ENCODE measurements at regions not wholly inside any gene's neighbourhood (a gene's known extent, or its start where the extent isn't known, plus 50 kb on each side); places are given as distances from the start of the nearest gene placed in this dataset.

DNA sequence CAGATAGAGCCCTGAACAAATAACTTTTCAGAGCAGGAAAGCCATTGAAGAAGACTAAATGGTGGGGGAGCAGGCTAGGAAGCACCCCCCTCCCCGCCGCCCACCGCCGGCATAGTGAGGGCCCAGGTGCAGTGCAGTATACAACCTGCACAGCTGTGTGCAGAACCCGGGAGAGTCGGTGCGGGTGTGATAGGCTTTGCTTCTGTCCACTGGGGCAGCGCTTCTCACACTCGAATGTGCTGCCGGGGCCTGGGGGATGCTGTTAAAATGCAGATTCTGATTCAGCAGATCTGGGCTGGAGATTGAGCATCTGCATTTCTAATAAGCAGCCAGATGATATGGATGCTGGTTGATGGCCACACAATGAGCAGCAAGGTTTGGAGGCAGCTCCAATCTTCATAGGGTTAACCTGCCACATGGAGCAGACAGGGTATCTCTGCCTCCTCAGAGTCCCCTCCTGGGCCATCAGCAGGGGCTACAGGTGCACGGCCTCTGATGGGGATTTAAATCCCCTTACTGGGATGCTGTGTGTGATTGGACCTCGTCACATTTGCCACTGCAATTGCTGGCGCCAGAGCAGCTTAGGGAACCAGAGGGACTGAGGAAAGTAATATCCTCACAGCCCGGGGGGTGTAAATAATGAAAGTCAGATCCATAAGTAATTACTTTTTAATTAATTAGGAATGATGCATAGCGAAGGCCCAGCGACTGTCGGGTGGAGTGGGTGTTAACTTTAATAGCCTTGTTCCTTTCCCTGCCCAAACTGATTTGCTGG, 172.0 kb upstream of the RPL38 start:
- no peak for DNase-seq

DNA sequence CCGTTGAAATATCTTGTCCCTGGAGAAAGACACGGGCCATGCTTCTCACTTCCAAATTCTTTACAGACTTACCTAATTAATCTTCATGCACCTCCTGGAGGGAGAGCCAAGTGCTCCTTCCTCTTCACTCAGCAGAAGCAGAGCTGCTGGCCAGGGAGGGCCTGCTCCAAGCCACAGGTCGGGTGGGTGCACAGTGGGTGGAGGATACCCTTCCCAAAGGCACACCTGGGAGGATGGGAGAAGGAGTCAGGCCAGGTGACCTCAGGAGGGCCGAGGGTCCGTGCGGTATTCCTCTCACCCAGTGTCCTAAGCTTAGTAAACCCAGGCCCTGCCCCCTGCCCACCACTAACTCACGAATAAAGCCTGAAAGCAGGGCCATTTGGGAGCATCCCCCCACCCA, 171.3 kb upstream of the RPL38 start:
- no peak for DNase-seq

DNA sequence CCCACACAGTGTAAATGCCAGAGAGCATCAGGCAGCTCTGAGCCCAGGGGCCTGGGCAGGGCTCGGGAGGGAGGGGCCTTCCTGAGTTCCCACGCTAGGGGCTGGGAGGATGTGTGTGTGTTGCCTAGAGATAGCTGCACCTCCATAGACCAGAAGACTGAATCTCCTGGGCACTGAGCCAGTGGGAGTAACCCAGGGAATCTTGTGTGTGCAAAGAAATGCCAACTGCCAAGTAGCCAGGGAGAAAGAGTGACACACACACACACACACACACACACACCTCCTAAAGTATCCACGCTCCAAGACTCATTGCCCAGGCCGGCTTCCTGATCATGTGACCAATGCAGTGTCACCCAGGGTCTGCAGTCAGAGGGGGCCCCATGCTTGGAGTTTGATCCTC, 166.2 kb upstream of the RPL38 start:
- no peak for DNase-seq

DNA sequence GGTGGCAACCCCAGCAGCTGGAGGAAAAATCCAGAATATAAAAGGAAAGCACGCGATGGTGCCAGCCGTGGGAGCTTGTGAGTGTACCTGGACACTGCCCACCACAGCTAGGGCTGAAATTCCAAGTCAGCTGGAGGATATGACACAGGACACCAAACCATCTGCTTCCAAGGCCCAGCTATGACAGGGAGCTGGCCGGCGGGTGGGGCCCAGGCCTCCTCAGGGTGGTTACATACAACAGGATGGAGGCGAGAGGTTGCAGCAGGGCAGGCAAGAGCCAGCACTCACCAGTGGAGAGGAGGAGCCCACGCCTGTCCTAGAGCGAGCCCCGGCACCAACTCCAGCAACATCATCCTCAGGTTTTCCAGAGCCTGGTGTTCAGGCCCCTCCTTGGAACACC, 163.2 kb upstream of the RPL38 start:
- no peak for DNase-seq

DNA sequence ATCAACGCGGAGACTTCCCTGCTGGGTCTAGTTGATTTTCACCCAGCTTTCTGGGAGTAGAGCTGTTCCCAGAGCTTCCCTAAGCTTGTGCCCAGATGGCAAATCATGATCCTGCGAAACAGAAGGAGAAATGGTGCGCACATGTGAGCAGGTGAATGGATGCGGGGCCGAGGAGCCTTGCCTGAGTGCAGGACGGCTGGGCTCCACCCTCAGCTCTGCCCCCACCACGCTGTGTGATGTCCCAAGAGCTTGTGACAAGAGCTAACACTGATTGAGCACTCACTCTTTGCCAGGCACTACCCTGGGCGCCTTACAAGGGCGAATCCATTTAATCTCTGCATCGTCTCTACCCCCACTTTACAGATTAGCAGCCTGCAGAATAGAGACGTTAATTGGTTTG, 162.7 kb upstream of the RPL38 start:
- DNase-seq, result no peak

DNA sequence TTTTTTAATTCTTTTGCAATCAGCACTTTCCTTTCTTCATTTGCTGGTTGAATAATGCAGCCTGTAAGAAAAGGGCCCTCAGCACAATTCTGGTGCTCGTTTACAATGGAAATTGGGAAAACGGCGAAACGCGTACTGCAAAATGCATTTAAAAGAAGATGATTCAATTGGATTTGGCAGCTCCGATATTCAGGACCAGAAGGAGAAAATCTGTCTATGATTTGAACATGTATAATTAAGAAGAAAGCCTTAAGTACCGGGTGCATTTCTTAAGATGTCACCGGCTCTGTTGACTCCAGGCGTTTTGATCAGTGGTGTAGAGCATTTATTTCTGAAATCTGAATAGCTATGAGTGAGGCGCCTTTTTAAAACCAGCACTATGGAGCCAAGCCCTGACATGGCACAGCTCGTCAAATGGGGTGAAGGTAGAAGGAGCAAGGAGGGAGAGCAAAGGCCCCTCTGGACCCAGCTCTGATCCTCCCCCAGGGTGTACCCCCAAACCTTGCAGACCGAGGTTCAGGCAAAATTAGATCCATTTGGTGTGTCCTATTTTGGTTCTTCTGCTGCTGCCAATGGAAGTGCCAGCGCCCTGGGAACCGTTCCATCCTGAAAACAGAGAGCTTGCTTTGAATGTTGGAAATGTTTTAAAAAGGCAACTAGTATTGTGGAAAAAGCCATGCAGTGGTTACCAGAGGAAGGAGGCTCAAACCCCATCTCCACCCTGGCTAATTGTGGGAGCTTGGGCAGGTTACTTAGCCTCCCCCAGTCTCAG, 161.4 kb upstream of the RPL38 start:
- DNase-seq, result no peak

DNA sequence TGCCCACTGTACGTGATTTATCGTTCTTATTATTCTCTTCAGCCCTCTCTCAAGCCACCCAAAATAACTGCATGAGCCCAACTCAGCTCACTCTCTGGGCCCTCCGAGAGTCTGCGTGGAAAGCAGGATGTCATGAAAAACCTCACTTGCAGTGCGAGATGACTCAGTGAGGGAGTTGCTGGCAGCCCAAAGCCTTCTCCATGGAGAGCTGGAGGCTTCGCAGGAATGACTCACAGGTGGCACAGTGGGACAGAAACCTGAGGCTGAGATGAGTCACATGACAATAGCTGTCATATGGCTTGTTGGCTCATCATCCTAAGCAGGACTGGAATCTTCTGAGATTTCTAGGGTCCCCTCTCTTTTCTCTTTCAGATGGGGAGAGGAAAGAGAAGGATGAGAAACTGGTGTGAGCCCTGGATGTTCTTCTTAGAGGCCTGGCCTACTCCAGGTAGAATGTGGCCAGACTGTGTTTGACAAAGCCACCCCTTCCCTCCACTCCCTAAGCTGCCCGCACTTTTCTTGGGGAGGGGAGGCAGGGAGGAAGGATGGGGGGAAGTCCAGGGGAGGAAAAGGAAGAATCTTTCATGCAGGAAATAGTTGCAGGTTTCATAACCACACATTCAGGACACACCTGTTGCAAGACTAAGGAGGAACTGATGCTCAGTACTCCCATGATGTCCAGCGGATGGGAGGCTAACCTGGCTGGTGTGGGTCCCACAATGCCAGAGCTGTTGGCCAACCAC, 160.6 kb upstream of the RPL38 start:
- DNase-seq, result no peak

DNA sequence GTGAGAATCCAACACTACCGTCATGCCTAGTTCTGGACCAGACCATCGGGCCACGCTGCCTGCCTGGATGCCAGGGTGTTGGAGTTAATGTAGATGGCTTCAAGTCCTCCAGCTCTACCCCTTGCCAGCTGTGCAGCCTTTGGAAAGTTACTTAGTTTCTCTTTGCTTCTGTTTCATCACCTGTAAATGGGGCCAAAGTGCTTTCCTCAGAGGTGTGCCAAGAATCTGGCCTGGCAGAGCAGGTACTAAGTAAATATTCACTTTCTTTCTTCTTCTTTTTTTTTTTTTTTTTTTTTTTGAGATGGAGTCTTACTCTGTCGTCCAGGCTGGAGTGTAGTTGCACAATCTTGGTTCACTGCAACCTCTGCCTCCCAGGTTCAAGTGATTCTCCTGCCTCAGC, 159.5 kb upstream of the RPL38 start:
- no peak for DNase-seq

DNA sequence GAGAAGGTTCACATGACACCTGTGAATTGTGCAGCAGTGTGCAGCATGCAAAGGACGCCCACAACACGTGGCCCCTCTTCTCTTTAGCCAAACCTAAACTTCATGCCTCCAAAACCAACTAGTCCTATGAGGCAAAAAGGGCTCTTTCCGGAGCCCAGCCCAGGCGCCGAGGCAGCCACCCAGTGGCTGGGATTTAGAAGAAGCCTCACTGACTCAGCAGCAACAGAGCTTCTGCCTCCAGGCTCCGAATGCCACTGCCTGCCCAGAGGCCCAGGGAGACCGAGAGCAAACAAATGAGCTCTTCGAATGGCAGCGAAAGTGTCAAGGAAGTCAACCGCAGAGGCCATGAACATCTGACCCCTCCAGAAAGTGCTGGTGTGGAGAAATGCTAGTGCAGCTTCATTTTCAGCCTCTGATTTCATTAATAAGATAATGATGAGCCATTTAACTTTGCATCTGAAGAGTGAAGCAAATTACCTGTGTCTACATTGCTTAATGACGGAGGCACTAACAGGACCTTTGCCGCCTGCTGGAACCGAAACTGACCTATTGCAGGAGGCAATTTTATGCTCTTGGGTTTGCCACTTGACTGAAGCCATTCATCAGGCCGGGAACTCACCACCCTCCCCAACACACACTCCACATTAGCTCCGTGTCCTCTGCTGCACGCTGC, 157.7 kb upstream of the RPL38 start:
- DNase-seq, result no peak

DNA sequence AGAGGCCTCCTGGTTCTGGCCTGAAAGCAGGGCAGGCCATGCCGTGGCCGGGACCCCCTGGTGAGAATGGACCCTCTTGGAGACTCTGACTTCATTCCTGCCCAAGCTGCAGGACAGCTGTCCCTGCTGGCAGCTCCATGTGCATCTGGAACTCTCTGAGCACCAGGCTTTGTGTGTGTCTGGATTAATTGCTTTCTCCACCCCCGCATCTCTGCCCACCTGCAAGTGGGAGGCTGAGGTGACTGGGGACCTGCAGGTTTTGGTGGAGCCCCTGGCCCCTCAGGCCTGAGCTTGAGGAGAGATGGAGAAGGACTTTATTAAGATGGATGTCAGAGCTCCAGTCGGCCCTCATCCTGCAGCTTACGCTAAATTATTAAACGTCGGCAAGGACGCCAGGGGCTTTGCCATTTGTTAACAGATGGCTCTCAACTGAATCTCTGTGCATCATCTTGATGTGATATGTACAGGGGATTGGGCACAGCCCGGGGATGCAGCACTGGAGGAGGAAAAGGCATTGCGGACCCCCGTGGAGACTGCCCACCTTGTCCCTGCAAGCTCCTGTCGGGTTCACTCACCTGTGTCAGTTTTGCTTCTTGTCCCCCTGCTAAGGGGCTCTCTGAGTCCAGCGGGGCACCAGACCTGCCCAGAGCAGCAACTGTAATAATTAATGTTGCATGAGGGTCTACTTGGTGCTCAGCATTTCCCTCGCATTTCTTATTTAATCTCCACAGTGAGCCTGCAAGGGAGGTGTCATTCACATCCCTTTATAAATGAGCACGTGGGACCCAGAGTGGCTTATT, 154.1 kb upstream of the RPL38 start:
- DNase-seq, result no peak

DNA sequence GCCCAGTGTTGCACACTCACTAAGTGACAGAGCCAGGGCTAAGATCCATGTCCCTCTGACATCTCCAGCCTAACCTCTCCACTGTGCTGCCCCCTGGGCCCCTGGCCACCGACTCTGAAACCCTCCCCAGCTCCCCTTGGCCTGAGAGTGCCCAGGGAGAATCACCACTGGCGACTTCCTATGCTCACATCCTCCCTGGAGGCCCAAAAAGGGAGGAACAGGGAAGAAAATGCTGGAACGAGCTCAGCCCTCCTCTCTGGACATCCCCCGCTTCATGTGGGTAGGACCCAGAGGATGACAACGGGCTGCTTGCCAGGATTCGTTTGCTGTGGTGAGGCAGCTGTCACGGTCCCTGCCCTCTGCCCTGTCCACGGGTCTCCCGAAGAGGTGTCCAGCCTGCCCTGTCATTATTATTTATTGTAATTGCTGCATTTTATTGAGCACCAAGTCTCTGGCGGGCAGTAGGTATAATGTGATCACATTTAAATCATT, 153.5 kb upstream of the RPL38 start:
- no peak for DNase-seq

DNA sequence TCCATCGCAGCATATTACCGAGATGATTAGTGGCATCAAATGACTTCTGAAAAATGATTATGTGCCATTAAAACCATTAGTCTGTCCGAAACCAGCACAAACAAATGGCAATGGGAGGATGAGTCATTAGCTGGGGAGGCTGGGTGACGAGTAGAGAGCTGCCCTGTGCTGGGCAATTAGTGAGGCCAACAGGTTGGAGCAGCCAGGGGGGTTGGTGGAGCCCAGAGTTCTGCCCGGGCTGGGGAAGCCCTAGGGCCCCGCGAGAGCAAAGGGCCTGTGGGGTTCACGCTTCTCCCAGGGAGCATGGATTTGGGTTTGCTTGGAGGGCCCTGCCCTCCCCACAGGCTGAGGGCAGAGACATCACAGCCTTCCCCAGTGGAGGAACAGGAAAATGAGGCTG, 152.1 kb upstream of the RPL38 start:
- no peak for DNase-seq

DNA sequence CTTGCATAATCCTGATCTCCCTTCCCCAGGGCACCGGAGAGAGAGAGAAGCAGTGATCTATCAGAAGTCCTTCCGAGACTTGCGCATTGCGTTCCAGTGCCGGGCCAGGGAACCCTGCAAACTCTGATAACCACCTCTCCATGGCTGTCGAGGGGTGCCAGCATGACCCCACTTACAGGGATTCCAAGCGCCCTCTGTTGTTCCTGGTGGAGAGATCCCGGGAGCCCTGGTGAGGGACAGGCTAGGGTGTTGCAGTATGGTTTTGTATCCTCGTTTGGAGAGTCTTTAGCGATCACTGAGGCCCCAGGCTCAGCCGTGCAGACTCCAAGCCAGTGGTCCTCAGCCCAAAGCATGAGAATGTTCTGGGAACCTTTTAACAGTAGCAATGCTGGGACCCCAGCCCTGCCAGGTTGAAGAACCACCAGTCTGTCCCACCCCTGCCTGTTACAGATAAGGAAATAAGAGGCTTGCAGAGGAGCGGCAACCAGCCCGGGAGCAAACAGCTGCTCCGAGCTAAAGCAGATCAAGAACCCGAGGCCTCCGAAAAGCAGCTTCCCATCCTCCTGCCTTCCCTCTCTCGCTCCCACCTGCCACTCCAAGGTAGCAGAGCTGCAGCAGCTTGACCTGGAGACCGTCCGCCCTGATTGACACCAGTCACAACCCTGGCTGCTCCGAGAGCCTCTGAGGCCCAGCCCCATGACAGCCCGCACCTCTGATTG, 150.3 kb upstream of the RPL38 start:
- DNase-seq, result no peak

DNA sequence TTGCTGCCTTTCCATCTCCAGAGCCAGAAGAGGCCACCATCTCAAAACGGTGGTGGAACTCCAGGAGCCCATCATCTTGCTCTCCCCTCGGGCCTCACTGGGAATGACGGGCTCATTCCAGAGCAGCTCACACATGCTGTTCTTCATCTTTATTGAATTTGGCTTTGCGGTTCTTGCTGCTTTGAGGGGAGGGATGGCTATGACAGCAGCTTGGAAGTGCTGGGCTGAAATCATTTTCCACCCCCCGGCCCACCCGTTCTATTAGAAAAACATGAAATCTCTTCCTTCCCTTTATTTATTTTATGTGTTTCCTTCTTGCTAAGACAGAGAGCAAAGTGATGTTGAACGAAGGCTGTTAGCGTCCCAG, 149.8 kb upstream of the RPL38 start:
- DNase-seq, result no peak

DNA sequence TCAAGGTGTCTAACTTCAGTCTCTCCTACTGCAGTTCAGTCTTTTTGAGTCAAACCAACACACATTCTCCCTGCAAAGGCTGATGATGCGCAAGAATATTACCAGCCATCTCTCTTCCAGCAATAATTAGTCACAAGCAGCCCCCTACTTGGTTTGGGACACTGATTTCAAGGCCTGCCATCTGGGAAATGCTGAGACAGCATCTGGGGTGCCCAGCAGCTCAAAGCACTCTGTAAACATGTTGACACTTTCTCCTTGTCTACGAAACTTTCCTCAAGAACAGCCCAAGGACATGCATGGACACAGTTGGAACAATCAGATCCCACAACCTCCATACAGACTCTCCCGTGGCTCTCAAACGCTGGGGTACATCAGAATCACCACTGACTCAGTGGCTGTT, 149.2 kb upstream of the RPL38 start:
- no peak for DNase-seq

DNA sequence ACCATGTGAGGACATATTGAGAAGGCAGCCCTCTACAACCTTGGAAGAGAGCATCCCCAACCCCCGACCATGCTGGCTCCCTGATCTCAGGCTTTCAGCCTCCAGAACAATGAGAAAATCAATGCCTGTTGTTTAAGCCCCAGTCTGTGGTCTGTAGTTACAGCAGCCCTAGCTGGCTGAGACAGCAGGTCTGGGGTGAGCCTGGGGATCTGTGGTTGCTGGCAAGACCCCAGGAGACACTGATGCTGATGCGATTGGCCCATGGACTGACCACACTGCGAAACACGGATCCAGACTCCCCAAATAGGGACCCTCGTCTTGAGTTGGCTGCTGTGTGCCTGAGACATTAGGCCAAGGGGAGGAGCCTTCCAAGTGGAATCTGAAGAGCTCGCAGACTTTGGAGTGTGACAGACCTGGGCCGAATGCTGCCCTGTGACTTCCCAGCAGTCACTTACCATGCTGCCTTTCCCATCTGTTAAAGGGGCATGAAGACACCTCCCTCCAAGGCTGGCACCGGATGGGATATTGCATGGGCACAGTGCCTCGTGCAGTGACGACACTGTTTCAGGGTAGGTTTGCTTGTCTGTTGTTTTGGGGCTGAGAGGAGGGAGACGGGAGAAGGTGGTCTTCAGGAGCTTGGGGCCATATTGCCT, 147.8 kb upstream of the RPL38 start:
- no peak for DNase-seq

DNA sequence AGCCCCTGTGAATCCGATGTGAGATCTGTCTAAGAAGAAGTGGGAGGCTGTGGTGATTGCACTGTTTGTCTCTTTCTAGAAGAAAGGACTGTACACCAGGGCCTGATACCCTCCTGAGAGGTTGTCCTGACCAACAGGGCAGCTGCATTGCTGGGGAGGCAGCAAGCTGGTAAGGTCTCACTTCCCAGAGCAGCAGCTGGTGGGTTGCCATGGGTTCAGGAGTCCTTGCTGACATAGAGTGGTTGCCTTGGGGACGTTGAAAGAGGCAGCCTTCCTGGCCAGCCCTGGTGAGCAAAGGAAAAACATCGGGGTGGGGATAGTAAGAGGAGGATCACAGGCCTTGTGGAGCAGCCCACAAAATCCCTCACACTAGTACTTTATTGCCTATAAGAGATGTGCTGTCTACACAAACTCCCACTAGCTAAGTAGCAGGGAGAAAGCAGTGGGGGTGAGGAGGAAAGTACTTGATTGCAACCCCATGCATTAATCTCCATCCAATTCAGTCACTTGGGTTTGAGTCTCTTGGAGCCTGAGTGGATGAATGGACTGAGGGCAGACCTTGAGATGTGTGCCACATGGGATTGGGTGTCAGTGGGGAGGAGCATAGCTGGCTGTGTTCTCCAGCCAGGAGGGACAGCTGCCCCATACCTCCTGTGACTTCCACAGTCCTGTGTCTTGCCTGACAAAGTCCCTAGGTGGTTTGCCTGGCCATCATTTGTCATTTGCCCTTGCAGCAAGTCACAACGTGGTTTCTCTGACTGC, 143.8 kb upstream of the RPL38 start:
- no peak for DNase-seq

DNA sequence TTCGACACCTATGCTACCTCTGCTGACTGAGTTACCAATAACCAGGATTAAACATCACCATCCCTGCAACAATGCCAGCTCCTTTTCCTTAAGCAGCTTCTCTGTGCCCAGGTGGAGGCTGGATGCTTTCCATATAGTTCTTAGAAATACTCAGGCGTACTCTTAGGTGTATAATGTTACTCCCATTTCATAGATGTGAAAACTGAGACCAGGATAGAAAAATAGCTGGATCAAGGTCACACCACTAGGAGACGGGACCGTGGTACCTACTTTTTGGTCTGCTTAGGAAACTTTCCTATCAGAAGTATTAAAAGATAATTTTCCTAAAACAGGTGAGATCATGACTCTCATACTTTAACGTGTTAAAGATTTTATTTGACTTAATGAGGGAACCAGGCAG, 141.7 kb upstream of the RPL38 start:
- no peak for DNase-seq

DNA sequence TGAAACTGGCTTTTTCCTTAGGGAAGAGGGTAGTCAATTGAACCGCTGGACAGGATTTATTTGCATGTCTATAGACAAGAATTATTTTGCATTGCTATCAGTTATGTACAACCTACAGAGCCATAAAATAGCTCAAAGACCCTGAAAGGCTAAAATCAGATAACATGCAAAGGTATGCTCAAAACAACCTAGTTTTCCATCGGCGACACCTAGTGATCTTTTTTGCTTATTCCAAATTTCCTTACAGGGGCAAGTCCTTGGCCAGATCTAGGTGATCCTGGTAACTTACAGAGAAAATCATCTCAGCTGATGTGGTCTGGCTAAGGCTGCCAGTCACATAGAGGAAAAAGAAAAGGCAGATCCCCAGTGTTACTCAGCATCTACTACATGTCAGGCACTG, 141.2 kb upstream of the RPL38 start:
- no peak for DNase-seq

DNA sequence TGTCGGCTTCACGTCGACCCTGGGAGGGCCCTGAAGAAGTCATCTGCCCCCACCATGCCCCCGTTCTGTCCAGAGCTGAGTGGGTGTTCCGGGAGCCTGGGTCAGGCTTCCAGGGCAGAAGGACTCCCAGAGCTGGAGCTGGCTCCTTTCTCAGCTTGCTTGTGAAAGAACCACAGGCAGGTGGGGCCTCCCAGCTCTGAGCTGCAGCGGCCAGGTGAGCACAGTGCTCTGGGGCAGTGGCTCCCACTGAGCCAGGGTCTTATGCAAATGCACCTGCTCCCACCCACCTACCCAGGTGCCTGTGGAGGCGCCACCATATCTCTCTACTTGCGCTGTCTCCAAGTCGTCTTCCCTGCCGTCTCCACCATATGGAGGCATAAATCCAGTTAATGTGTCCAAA, 140.0 kb upstream of the RPL38 start:
- no peak for DNase-seq
